Type B pancreatic cell (in vitro differentiated cells): ENCODE measurements at regions not wholly inside any gene's neighbourhood (a gene's known extent, or its start where the extent isn't known, plus 50 kb on each side); places are given as distances from the start of the nearest gene placed in this dataset.

Source experiments
- DNase-seq: peaks from one replicate; pipeline ENCODE4 v3.0.0; 2021; ENCODE audit warnings: mixed read lengths; ENCODE audit not compliant: unreplicated experiment; ENCODE audit errors: extremely low spot score
- H3K27ac Mint-ChIP-seq: 2 replicates; pipeline ENCODE4 v1.8.0; 2021; ENCODE audit warnings: mild to moderate bottlenecking, mixed read lengths
- H3K27me3 Mint-ChIP-seq: 2 replicates; pipeline ENCODE4 v1.8.0; 2021; ENCODE audit warnings: mixed read lengths
- H3K36me3 Mint-ChIP-seq: 2 replicates; pipeline ENCODE4 v1.8.0; 2021; ENCODE audit warnings: mixed read lengths
- H3K4me1 Mint-ChIP-seq: one replicate; pipeline ENCODE4 v1.8.0; 2021; ENCODE audit warnings: mixed read lengths; ENCODE audit not compliant: unreplicated experiment
- H3K4me3 Mint-ChIP-seq: 2 replicates; pipeline ENCODE4 v1.8.0; 2021; ENCODE audit warnings: mild to moderate bottlenecking, mixed read lengths
- H3K9me3 Mint-ChIP-seq: 2 replicates; pipeline ENCODE4 v1.8.0; 2021; ENCODE audit warnings: mixed read lengths
- TF ChIP-seq, protein P1 (sequence below): fragments of 200-600 bp; sonication (generic); conservative IDR thresholded peaks from 2 replicates; pipeline ENCODE4 v1.5.0; 2021; ENCODE audit warnings: antibody characterized with exemption, mild to moderate bottlenecking

DNA sequence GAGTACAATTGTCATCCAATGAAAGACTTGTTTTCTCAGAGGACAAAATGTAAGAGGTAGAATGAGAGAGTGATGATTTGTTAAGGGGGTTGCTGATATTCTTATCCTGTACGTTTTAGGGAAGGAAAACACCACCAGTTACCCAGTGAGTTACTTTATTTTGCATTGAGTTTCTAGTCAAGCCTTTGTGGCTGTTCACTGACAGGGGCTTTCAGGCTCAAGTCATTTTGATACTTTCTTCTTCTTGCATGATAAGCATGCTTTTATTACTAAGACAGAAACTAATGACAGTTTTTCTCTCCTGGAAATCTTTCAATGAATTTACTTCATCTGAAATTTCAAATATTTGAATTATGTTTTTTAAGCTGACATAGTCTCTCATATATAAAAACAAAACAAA lies 710.2 kb upstream of the POM121L12 start:
- TF ChIP-seq, protein P1, sequence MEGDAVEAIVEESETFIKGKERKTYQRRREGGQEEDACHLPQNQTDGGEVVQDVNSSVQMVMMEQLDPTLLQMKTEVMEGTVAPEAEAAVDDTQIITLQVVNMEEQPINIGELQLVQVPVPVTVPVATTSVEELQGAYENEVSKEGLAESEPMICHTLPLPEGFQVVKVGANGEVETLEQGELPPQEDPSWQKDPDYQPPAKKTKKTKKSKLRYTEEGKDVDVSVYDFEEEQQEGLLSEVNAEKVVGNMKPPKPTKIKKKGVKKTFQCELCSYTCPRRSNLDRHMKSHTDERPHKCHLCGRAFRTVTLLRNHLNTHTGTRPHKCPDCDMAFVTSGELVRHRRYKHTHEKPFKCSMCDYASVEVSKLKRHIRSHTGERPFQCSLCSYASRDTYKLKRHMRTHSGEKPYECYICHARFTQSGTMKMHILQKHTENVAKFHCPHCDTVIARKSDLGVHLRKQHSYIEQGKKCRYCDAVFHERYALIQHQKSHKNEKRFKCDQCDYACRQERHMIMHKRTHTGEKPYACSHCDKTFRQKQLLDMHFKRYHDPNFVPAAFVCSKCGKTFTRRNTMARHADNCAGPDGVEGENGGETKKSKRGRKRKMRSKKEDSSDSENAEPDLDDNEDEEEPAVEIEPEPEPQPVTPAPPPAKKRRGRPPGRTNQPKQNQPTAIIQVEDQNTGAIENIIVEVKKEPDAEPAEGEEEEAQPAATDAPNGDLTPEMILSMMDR, result no peak
- Mint-ChIP-seq H3K4me3 (no peak overlapping the region), H3K27ac (no peak overlapping the region), H3K27me3 (peaks cover 3% of the 10 kb centered on the region), H3K36me3 (no peaks in the 10 kb centered on the region), H3K4me1 (no peaks in the 10 kb centered on the region), H3K9me3 (peaks cover 8% of the 10 kb centered on the region)
- no peak for DNase-seq

DNA sequence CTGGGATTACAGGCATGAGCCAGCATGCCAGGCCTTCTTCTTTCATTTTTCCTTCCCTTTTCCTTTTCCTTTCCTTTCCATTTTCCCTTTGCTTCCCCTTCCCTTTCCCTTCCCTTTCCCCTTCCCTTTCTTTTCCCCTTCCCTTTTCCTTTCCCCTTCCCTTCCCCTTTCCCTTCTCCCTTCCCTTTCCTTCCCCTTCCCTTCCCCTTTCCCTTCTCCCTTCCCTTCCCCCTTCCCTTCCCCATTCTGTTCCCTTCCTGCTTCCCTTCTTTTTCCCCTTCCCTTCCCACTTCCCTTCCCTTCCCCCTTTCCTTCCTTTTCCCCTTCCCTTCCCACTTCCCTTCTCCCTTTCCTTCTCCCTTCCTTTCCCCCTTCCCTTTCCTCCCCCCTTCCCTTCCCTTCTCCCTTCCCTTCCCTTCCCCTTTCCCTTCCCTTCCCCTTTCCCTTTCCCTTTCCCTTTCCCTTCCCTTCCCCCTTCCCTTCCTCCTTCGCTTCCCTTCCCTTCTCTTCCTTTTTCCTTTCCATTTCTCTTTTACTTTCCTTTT lies 712.2 kb upstream of the POM121L12 start:
- Mint-ChIP-seq H3K27ac (no peak overlapping the region), H3K9me3 (peaks cover 8% of the 10 kb centered on the region), H3K4me3 (no peak overlapping the region), H3K36me3 (no peaks in the 10 kb centered on the region), H3K4me1 (no peaks in the 10 kb centered on the region), H3K27me3 (no peaks in the 10 kb centered on the region)
- no peak for DNase-seq
- TF ChIP-seq, protein P1, result no peak

DNA sequence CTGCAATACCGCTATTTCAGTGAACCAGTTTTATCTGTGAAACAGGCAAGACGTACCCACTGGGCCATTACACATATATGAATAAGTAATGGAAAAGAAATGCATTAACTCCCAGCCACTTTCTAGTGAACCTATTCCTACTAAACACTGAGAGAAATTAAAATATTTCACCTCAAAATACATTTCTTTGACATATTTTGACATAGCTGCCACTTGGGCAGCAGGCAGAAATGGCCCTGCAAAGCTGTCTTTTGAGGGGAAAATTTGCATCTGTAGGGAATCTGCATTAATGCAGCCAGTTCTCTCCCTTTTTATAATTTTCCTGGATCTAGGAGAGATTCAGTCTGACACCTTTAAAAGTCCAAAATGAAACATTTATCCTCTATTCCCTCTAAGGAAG lies 714.8 kb upstream of the POM121L12 start:
- H3K4me3 Mint-ChIP-seq, result no peak overlapping the region
- H3K36me3 Mint-ChIP-seq, result no peaks in the 10 kb centered on the region
- no peaks in the 10 kb centered on the region for H3K4me1 Mint-ChIP-seq
- no peak overlapping the region for H3K27ac Mint-ChIP-seq
- no peaks in the 10 kb centered on the region for H3K27me3 Mint-ChIP-seq
- TF ChIP-seq, protein P1, result no peak
- DNase-seq, result no peak
- no peaks in the 10 kb centered on the region for H3K9me3 Mint-ChIP-seq

DNA sequence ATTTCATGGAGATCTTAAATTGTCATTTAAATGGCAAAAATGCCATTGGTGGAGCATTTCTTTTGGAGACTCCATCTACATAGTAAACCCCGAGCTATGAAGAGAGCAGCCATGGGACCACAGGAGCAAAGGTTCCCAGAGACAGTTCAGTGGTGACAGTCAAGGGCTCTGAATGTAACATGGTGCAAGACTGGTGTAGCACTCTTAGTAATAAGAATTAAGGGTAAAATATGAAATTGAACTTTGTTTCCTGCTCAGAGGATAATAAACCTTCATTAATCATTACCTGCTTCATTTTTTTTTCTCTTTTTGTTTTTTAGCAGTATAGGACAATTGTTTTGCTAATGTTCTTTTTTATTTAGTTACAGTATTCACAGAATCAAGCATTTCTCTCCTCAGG lies 717.5 kb upstream of the POM121L12 start:
- Mint-ChIP-seq H3K4me1 (no peaks in the 10 kb centered on the region), H3K36me3 (no peaks in the 10 kb centered on the region), H3K27me3 (no peaks in the 10 kb centered on the region), H3K9me3 (no peaks in the 10 kb centered on the region), H3K27ac (no peak overlapping the region), H3K4me3 (no peak overlapping the region)
- TF ChIP-seq, protein P1, result no peak
- DNase-seq, result no peak

DNA sequence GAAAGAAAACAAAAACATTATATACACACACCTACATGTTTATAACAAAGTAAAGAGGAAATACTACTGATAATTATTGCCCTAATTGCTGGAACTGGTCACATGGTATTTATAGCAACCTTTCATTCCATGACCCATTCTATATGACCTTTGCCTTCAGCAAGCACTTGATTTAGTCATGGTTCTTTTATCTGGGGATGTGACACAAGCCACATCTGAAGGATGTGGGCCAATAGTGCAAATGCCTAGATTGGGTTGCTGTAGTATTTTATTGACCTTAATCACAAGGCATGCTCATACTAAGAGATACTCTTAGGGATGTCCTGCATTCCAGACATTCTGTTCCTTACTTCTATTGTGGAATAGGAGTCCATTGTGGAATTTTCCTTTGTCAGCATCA lies 723.5 kb upstream of the POM121L12 start:
- Mint-ChIP-seq H3K36me3 (no peaks in the 10 kb centered on the region), H3K27me3 (no peaks in the 10 kb centered on the region), H3K4me3 (no peak overlapping the region), H3K4me1 (no peaks in the 10 kb centered on the region), H3K27ac (no peak overlapping the region), H3K9me3 (peaks cover 4% of the 10 kb centered on the region)
- TF ChIP-seq, protein P1, result no peak
- no peak for DNase-seq

DNA sequence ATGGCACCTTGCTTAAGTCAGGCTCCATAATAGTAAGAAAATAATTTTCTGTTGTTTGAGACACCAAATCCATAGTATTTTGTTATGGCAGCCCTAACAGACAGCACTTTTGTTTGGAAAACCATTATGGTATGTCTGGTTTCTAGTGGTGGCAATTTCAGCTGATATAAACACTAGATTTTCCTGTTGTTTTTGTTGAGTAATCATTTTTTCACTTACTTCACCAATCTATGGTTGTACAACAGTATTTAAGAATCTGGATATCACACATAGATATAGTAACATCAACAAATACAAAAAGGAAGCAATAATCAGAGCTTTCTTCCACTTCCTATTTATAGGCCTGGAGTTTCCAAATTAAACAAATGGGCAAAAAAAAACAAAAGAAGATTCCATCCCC lies 725.8 kb upstream of the POM121L12 start:
- peaks cover 4% of the 10 kb centered on the region for H3K9me3 Mint-ChIP-seq
- no peaks in the 10 kb centered on the region for H3K27me3 Mint-ChIP-seq
- no peak overlapping the region for H3K4me3 Mint-ChIP-seq
- DNase-seq, result no peak
- H3K27ac Mint-ChIP-seq, result no peak overlapping the region
- no peaks in the 10 kb centered on the region for H3K36me3 Mint-ChIP-seq
- TF ChIP-seq, protein P1, result no peak
- H3K4me1 Mint-ChIP-seq, result no peaks in the 10 kb centered on the region
